HG02852 (cell line): ENCODE measurements at regions not wholly inside any gene's neighbourhood (a gene's known extent, or its start where the extent isn't known, plus 50 kb on each side); places are given as distances from the start of the nearest gene placed in this dataset.
A peak's percentile ranks its signal among the peaks of the same experiment; 100 is the strongest.
"Not testable (repeated sequence)": the region's sequence is repeated elsewhere in the genome, so short reads cannot be mapped to it uniquely, and the experiment has no call there.

Source experiments
- ATAC-seq: cut with Tn5 transposase; IDR thresholded peaks from one replicate; pipeline ENCODE4 v1.9.1; 2021; ENCODE audit warnings: mild to moderate bottlenecking, moderate library complexity; ENCODE audit not compliant: unreplicated experiment

GRCh38 chr17:20633268-20634059 is 53.9 kb downstream of the CDRT15L2 start:
- not testable (repeated sequence) for ATAC-seq

DNA sequence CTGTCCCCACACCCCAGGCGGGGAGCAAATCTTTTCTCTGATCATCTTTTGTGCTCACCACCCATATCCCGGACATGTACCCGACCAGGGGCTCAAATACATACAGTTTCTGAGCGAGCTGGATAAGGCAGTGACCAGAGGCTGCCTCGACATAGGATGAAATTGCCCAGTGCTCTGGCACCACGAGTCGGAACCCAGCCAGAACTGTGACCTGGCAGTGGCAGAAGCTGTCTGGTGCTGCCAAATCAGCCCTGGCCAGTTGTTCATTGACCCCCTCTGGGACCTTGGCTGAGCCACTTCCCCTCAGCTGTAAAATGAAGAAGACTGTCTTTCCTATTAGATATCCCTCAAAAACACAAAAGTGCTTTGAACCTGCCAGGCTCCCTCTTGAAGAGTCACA is 60.6 kb downstream of the CDRT15L2 start:
- ATAC-seq = not testable (repeated sequence)

GRCh38 chr17:20646661-20647272 is 67.2 kb downstream of the CDRT15L2 start:
- not testable (repeated sequence) for ATAC-seq

GRCh38 chr17:20649097-20649767 is 69.7 kb downstream of the CDRT15L2 start:
- peak; percentile 92 for ATAC-seq

DNA sequence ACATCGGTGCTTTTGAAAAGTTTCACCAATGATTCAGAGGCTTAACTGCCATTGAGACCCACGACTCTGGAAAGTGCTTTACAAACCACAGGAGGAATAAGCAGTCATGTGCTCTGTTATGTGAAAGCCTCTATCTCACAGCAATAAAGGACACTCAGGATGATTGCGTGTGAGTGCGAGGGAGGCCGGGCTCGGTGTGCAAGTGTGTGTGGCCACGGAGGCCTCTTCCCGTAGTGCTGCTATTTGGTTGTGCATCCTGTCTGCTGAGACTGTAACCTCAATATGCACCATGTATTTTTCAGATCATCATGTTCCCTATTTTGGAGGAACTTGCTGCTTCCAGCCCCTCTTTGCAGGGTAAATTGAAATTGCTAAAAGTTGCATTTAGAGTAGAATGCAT is 71.5 kb downstream of the CDRT15L2 start:
- ATAC-seq = not testable (repeated sequence)

DNA sequence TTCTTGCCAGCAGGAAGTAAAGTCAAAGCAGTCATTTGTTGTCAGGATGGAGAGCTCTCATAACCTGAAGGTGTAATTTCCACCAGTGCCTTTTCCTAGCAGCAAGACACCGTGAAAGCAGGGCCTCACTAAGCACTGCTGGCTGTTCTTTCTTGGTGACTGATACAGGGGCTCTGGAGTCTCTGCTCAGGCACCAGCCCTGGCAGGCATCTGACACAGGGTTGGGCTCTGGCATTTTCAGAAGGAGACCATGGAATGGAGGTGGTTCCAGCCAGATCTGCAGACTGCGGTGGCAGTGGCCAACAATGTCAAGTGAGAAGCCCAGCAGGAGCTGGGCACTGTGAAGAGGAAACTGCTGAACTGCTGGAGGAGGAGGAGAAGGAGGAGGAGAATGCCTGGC is 72.2 kb downstream of the CDRT15L2 start:
- not testable (repeated sequence) for ATAC-seq

- ATAC-seq = not testable (repeated sequence)
Measured at GRCh38 chr17:20653391-20653790, 73.9 kb downstream of the CDRT15L2 start.

DNA sequence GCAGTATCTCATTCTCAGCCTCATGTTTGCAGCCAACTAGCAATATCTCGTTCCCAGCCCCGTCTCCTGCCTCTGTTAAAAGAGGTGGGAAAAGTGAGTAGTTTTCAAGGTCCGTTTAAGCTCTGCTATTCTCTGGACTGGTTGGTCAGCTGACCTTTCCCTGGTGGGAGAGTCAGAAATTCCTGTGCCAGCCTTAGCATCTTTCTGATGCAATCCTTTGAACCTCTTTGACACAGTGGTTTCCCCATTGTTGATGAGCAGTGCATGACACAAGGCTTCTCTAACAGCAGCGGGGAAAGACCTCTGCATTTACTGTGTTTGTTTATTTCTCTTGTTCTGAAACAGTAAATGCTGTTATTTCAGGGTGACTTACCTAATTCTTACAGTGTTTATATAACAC is 74.6 kb downstream of the CDRT15L2 start:
- not testable (repeated sequence) for ATAC-seq

DNA sequence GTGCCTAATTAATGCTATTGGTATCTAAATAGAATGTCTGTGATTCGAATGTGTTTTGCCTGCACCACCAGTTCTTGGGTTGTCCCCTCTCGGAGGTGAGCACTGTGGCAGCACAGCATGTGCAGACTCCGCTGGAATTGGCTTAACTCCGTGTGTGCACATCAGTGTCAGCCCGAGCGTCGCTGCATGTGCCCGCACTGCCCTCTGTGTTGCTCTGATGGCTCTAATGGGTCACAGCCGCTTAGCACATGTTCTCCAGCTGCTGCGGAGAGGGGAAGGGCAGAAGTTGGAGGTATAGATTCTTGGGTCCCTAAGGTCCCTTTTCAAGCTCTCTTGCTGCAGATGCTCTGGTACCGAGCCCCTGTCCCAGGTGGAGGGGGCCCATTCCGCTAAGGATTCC is 75.1 kb downstream of the CDRT15L2 start:
- ATAC-seq = not testable (repeated sequence)

DNA sequence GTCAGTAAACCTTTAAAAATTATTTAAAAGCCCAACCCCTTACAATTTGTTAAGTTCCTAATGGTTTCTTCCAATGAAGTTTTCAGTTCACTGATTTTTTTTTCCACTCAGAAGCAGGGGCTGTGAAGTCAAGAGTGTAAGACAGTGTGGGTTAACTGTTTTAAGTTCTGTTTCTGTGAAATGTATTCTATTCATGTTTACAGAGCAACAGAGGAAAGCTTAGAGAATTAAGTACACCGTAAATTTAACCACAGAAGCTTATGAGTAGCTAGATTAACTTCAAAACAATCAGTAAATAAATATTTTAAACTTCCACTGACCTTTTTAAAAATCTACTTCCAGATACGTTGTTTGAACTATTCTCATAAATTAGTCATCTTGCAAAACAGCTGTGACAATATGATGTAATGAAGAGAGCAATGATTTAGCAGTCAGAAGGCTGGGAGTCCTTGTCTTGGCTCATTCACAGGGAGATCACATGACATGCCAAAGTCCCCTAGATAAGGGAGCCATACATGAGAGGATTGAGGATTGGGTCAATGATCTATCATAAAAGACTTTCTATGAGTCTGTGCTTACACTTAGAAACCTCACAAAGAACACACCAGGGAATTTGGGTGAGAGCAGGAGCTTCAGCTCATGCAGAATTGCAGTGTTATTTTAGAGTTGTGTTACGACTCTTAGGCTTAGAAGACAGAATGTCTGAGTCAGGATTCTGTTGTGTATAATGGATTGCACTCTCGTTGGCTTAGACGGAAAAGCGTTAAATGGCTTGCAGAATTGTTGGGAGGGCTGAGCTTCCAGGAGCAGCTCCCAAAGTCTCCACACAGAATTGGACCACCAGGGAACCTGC is 85.8 kb downstream of the CDRT15L2 start:
- ATAC-seq = not testable (repeated sequence)

- not testable (repeated sequence) for ATAC-seq
Measured at GRCh38 chr17:20666689-20667088, 87.2 kb downstream of the CDRT15L2 start.

DNA sequence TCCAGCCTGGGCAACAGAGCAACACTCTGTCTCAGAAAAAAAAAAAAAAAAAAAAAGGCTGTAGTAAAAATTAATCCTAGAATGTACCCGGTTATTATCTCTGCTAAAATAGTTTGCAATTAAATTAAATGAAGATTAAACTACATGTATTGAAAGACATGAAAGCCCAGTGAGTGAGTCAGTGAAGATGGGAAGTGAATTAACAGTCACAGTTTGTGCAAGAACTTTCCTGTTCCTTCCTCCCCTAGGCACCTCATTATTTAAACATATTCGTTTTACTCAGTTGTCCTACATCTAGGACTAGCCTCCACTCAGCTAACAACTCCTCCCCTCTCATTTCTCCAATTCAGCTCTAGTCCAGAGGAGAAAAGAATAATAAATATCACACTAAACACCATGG is 88.2 kb downstream of the CDRT15L2 start:
- not testable (repeated sequence) for ATAC-seq

GRCh38 chr17:20668316-20668715 is 88.8 kb downstream of the CDRT15L2 start:
- ATAC-seq = not testable (repeated sequence)

DNA sequence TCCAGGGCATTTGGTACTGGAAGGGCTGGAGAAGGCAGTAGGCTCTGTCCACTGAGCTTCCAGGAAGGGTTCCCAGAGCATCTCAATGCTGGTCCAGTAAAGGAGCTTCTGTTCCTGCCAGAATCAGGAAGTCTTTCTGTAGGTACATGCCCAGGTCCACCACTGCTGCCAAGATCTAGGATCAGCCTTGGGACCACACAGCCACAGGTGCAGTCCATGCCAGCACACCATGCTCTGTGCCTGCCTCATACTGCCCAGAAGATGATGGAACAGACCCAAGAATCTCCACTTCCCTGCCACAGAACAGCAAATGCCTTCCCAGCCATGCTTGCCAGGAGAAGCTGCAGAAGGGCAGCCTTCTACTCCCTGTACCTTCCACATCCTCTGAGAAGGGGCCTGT is 89.3 kb downstream of the CDRT15L2 start:
- not testable (repeated sequence) for ATAC-seq

GRCh38 chr17:20670506-20670905 is 91.0 kb downstream of the CDRT15L2 start:
- peak; percentile 70 for ATAC-seq

GRCh38 chr17:20674374-20674773 is 94.8 kb downstream of the CDRT15L2 start:
- not testable (repeated sequence) for ATAC-seq

DNA sequence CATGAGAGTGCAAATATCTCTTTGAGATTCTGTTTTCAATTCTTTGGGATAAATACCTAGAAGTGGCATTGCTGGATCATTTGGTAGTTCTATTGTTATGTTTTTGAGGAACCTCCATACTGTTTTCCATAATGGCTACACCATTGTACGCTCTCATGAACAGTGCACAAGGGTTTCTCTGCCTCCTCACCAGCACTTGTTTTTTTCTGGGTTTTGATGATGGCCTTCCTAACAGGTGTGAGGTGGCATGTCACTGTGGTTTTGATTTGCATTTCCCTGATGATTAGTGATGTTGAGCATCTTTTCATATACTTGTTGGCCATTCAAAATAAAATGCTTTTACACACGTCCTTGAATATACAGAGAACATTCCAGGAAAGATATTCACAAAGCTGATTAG is 96.2 kb downstream of the CDRT15L2 start:
- ATAC-seq = not testable (repeated sequence)

DNA sequence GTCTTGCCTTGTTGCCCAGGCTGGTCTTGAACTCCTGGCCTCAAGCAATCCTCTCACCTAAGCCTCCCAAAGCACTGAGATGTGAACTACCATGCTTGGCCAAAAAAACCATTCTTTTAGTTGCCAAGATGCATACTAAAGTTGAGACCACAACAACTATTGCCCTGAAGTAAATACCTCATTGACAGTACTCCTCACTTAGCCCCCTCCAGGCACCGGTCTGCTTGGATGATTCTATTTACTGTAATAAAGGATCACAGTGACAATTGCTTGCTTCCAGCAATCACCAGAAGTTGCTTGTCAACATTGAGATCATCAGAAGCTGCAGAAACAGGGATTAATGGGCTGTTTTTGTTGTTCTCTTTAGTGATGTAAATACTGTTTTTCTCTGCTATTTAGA is 97.1 kb downstream of the CDRT15L2 start:
- ATAC-seq = not testable (repeated sequence)

- not testable (repeated sequence) for ATAC-seq
Measured at GRCh38 chr17:20677469-20677868, 97.9 kb downstream of the CDRT15L2 start.

DNA sequence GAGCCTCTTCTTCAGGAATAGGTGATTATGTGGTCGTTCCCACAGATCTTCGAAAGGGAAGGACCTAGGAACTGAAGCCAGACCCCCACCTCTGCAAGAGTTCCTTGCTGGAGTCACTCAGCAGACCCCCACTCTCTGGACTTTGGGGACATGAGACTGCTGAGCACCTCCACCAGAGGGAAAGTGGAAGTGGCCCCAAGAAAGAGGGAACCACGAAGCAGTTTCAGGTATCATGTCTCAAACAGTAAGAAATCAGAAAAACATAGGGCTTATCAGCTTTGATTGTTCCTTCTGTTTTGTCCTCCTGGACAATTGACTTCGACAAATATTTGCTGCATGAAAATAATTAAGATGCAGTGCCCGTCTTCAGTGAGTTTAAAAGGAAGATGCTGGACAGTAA is 98.9 kb downstream of the CDRT15L2 start:
- ATAC-seq = not testable (repeated sequence)
